ENCODE measurements at regions not wholly inside any gene's neighbourhood (a gene's known extent, or its start where the extent isn't known, plus 50 kb on each side); places are given as distances from the start of the nearest gene placed in this dataset.
"Not testable (repeated sequence)": the region's sequence is repeated elsewhere in the genome, so short reads cannot be mapped to it uniquely, and the experiment has no call there.

- Histone ChIP-seq H3K4me3 (ENCODE audit: low read depth in 1 of 2, low read length in 2 of 2) (no peak overlapping the region), H3K9ac (ENCODE audit: low read length) (no peak overlapping the region), H3K4me1 (ENCODE audit: insufficient read depth, low read length) (no peaks in the 10 kb centered on the region), H3K36me3 (ENCODE audit: insufficient read depth, low read length) (no peaks in the 10 kb centered on the region), H3K9me3 (ENCODE audit: low read length) (no peaks in the 10 kb centered on the region), H3K27me3 (ENCODE audit: control insufficient read depth in 1 of 2, insufficient read depth in 2 of 2, low read length in 2 of 2) (no peaks in the 10 kb centered on the region), H3K27ac (ENCODE audit: low read depth, low read length) (no peak overlapping the region)
Observed at GRCh38 chr7:79531905-79532664, 78.6 kb upstream of the MAGI2 start.

- Histone ChIP-seq H3K27ac (ENCODE audit: low read depth, low read length) (no peak overlapping the region), H3K9me3 (ENCODE audit: low read length) (no peaks in the 10 kb centered on the region), H3K4me1 (ENCODE audit: insufficient read depth, low read length) (no peaks in the 10 kb centered on the region), H3K9ac (ENCODE audit: low read length) (no peak overlapping the region), H3K4me3 (ENCODE audit: low read depth in 1 of 2, low read length in 2 of 2) (no peak overlapping the region), H3K36me3 (ENCODE audit: insufficient read depth, low read length) (no peaks in the 10 kb centered on the region), H3K27me3 (ENCODE audit: control insufficient read depth in 1 of 2, insufficient read depth in 2 of 2, low read length in 2 of 2) (no peaks in the 10 kb centered on the region)
Observed at GRCh38 chr7:79531116-79531515, 77.6 kb upstream of the MAGI2 start.

- Histone ChIP-seq H3K27me3 (ENCODE audit: control insufficient read depth in 1 of 2, insufficient read depth in 2 of 2, low read length in 2 of 2) (no peaks in the 10 kb centered on the region), H3K9me3 (ENCODE audit: low read length) (no peaks in the 10 kb centered on the region), H3K36me3 (ENCODE audit: insufficient read depth, low read length) (no peaks in the 10 kb centered on the region), H3K9ac (ENCODE audit: low read length) (no peak overlapping the region), H3K4me1 (ENCODE audit: insufficient read depth, low read length) (no peaks in the 10 kb centered on the region), H3K27ac (ENCODE audit: low read depth, low read length) (no peak overlapping the region), H3K4me3 (ENCODE audit: low read depth in 1 of 2, low read length in 2 of 2) (no peak overlapping the region)
Observed at GRCh38 chr7:79529881-79530235, 76.4 kb upstream of the MAGI2 start.

- H3K9ac ChIP-seq (ENCODE audit: low read length), result no peak overlapping the region
- H3K4me1 ChIP-seq (ENCODE audit: insufficient read depth, low read length), result no peaks in the 10 kb centered on the region
Observed at GRCh38 chr7:79529214-79529880, 75.9 kb upstream of the MAGI2 start.

GRCh38 chr7:79528421-79528820 lies 75.0 kb upstream of the MAGI2 start:
- Histone ChIP-seq H3K4me1 (ENCODE audit: insufficient read depth, low read length) (no peaks in the 10 kb centered on the region), H3K4me3 (ENCODE audit: low read depth in 1 of 2, low read length in 2 of 2) (no peak overlapping the region), H3K27ac (ENCODE audit: low read depth, low read length) (no peak overlapping the region), H3K36me3 (ENCODE audit: insufficient read depth, low read length) (no peaks in the 10 kb centered on the region), H3K9me3 (ENCODE audit: low read length) (no peaks in the 10 kb centered on the region), H3K27me3 (ENCODE audit: control insufficient read depth in 1 of 2, insufficient read depth in 2 of 2, low read length in 2 of 2) (no peaks in the 10 kb centered on the region), H3K9ac (ENCODE audit: low read length) (no peak overlapping the region)

More at GRCh38 chr7:79529214-79529880, 75.9 kb upstream of the MAGI2 start:
- Histone ChIP-seq H3K9me3 (ENCODE audit: low read length) (no peaks in the 10 kb centered on the region), H3K36me3 (ENCODE audit: insufficient read depth, low read length) (no peaks in the 10 kb centered on the region), H3K27ac (ENCODE audit: low read depth, low read length) (no peak overlapping the region), H3K27me3 (ENCODE audit: control insufficient read depth in 1 of 2, insufficient read depth in 2 of 2, low read length in 2 of 2) (no peaks in the 10 kb centered on the region), H3K4me3 (ENCODE audit: low read depth in 1 of 2, low read length in 2 of 2) (no peak overlapping the region)

- no peak overlapping the region for H3K4me3 ChIP-seq (ENCODE audit: low read depth in 1 of 2, low read length in 2 of 2)
- no peaks in the 10 kb centered on the region for H3K4me1 ChIP-seq (ENCODE audit: insufficient read depth, low read length)
- no peak overlapping the region for H3K9ac ChIP-seq (ENCODE audit: low read length)
- no peaks in the 10 kb centered on the region for H3K27me3 ChIP-seq (ENCODE audit: control insufficient read depth in 1 of 2, insufficient read depth in 2 of 2, low read length in 2 of 2)
- H3K27ac ChIP-seq (ENCODE audit: low read depth, low read length), result no peak overlapping the region
- no peaks in the 10 kb centered on the region for H3K9me3 ChIP-seq (ENCODE audit: low read length)
- H3K36me3 ChIP-seq (ENCODE audit: insufficient read depth, low read length), result no peaks in the 10 kb centered on the region
Observed at GRCh38 chr7:79524048-79524447, 70.6 kb upstream of the MAGI2 start.

GRCh38 chr7:79523436-79523835 lies 70.0 kb upstream of the MAGI2 start:
- Histone ChIP-seq H3K4me1 (ENCODE audit: insufficient read depth, low read length) (no peaks in the 10 kb centered on the region), H3K36me3 (ENCODE audit: insufficient read depth, low read length) (no peaks in the 10 kb centered on the region), H3K27ac (ENCODE audit: low read depth, low read length) (no peak overlapping the region), H3K9me3 (ENCODE audit: low read length) (no peaks in the 10 kb centered on the region), H3K4me3 (ENCODE audit: low read depth in 1 of 2, low read length in 2 of 2) (no peak overlapping the region), H3K27me3 (ENCODE audit: control insufficient read depth in 1 of 2, insufficient read depth in 2 of 2, low read length in 2 of 2) (no peaks in the 10 kb centered on the region), H3K9ac (ENCODE audit: low read length) (no peak overlapping the region)

GRCh38 chr7:79520543-79520942 lies 67.1 kb upstream of the MAGI2 start:
- Histone ChIP-seq H3K27ac (ENCODE audit: low read depth, low read length) (no peak overlapping the region), H3K9ac (ENCODE audit: low read length) (no peak overlapping the region), H3K27me3 (ENCODE audit: control insufficient read depth in 1 of 2, insufficient read depth in 2 of 2, low read length in 2 of 2) (no peaks in the 10 kb centered on the region), H3K9me3 (ENCODE audit: low read length) (no peaks in the 10 kb centered on the region), H3K36me3 (ENCODE audit: insufficient read depth, low read length) (no peaks in the 10 kb centered on the region), H3K4me1 (ENCODE audit: insufficient read depth, low read length) (no peaks in the 10 kb centered on the region), H3K4me3 (ENCODE audit: low read depth in 1 of 2, low read length in 2 of 2) (no peak overlapping the region)

- no peaks in the 10 kb centered on the region for H3K36me3 ChIP-seq (ENCODE audit: insufficient read depth, low read length)
- H3K27ac ChIP-seq (ENCODE audit: low read depth, low read length), result no peak overlapping the region
- no peak overlapping the region for H3K9ac ChIP-seq (ENCODE audit: low read length)
- no peaks in the 10 kb centered on the region for H3K4me1 ChIP-seq (ENCODE audit: insufficient read depth, low read length)
- H3K4me3 ChIP-seq (ENCODE audit: low read depth in 1 of 2, low read length in 2 of 2), result no peak overlapping the region
- H3K9me3 ChIP-seq (ENCODE audit: low read length), result no peaks in the 10 kb centered on the region
- H3K27me3 ChIP-seq (ENCODE audit: control insufficient read depth in 1 of 2, insufficient read depth in 2 of 2, low read length in 2 of 2), result no peaks in the 10 kb centered on the region
Observed at GRCh38 chr7:79515358-79515757, 61.9 kb upstream of the MAGI2 start.

- Histone ChIP-seq H3K9ac (ENCODE audit: low read length) (no peak overlapping the region), H3K36me3 (ENCODE audit: insufficient read depth, low read length) (no peaks in the 10 kb centered on the region), H3K27me3 (ENCODE audit: control insufficient read depth in 1 of 2, insufficient read depth in 2 of 2, low read length in 2 of 2) (no peaks in the 10 kb centered on the region), H3K9me3 (ENCODE audit: low read length) (no peaks in the 10 kb centered on the region), H3K4me1 (ENCODE audit: insufficient read depth, low read length) (no peaks in the 10 kb centered on the region), H3K27ac (ENCODE audit: low read depth, low read length) (no peak overlapping the region), H3K4me3 (ENCODE audit: low read depth in 1 of 2, low read length in 2 of 2) (no peak overlapping the region)
Observed at GRCh38 chr7:79513261-79513660, 59.8 kb upstream of the MAGI2 start.

- H3K27ac ChIP-seq (ENCODE audit: low read depth, low read length), result no peak overlapping the region
- no peaks in the 10 kb centered on the region for H3K36me3 ChIP-seq (ENCODE audit: insufficient read depth, low read length)
- H3K27me3 ChIP-seq (ENCODE audit: control insufficient read depth in 1 of 2, insufficient read depth in 2 of 2, low read length in 2 of 2), result no peaks in the 10 kb centered on the region
- H3K4me3 ChIP-seq (ENCODE audit: low read depth in 1 of 2, low read length in 2 of 2), result no peak overlapping the region
- H3K9me3 ChIP-seq (ENCODE audit: low read length), result no peaks in the 10 kb centered on the region
- no peak overlapping the region for H3K9ac ChIP-seq (ENCODE audit: low read length)
- no peaks in the 10 kb centered on the region for H3K4me1 ChIP-seq (ENCODE audit: insufficient read depth, low read length)
Observed at GRCh38 chr7:79512261-79512660, 58.8 kb upstream of the MAGI2 start.

- H3K36me3 ChIP-seq (ENCODE audit: insufficient read depth, low read length); H3K9ac ChIP-seq (ENCODE audit: low read length); H3K27ac ChIP-seq (ENCODE audit: low read depth, low read length); H3K27me3 ChIP-seq (ENCODE audit: control insufficient read depth in 1 of 2, insufficient read depth in 2 of 2, low read length in 2 of 2); H3K4me3 ChIP-seq (ENCODE audit: low read depth in 1 of 2, low read length in 2 of 2); H3K4me1 ChIP-seq (ENCODE audit: insufficient read depth, low read length); H3K9me3 ChIP-seq (ENCODE audit: low read length): not testable (repeated sequence)
Observed at GRCh38 chr7:79511056-79511455, 57.6 kb upstream of the MAGI2 start.
